Loucy (cell line): ENCODE measurements at regions not wholly inside any gene's neighbourhood (a gene's known extent, or its start where the extent isn't known, plus 50 kb on each side); places are given as distances from the start of the nearest gene placed in this dataset.
"Not testable (repeated sequence)": the region's sequence is repeated elsewhere in the genome, so short reads cannot be mapped to it uniquely, and the experiment has no call there.

Experiments
- CTCF ChIP-seq: fragments of 200-600 bp; sonication (generic); conservative IDR thresholded peaks from 2 replicates; pipeline ENCODE4 v1.5.1; 2014; ENCODE audit warnings: mild to moderate bottlenecking, antibody characterized with exemption, low read length
- EZH2phosphoT487 ChIP-seq: fragments of 200-600 bp; IDR thresholded peaks from 2 replicates; pipeline ENCODE4 v1.6.1; 2018; ENCODE audit warnings: antibody characterized with exemption, mild to moderate bottlenecking, moderate library complexity, borderline replicate concordance

GRCh38 chr13:103599870-103600269 is 533.7 kb upstream of the SLC10A2 start:
- not testable (repeated sequence) for TF ChIP-seq CTCF, EZH2phosphoT487
